ENCODE measurements at regions not wholly inside any gene's neighbourhood (a gene's known extent, or its start where the extent isn't known, plus 50 kb on each side); places are given as distances from the start of the nearest gene placed in this dataset.

- TF ChIP-seq POLR2A (IDR thresholded peaks at IDR 0.05) (no peak), CTCF (IDR thresholded peaks at IDR 0.05) (no peak), POLR2AphosphoS5 (IDR thresholded peaks at IDR 0.05) (no peak)
These were observed 84.9 kb downstream of the NPIPB11 start for GRCh38 chr16:29321585-29321984.
